Peyer's patch (tissue), 4 donors: ENCODE measurements at regions not wholly inside any gene's neighbourhood (a gene's known extent, or its start where the extent isn't known, plus 50 kb on each side); places are given as distances from the start of the nearest gene placed in this dataset.
"Not testable (repeated sequence)": the region's sequence is repeated elsewhere in the genome, so short reads cannot be mapped to it uniquely, and the experiment has no call there.

Experiments used
- DNase-seq, 3 donors: peaks; one replicate each; pipeline ENCODE4 v3.0.0-alpha.2; 2017 to 2019
- H3K27ac ChIP-seq, 4 donors: fragments of 200-600 bp; sonication (generic); one replicate each; pipeline ENCODE4 v1.5.1; 2016 to 2019
- H3K27me3 ChIP-seq, 2 donors: fragments of 200-600 bp; sonication (generic); one replicate each; pipeline ENCODE4 v1.5.1; 2019
- H3K36me3 ChIP-seq, 3 donors: fragments of 200-600 bp; sonication (generic); one replicate each; pipeline ENCODE4 v1.5.1; 2016 to 2019
- H3K4me1 ChIP-seq, 4 donors: fragments of 200-600 bp; sonication (generic); one replicate each; pipeline ENCODE4 v1.5.1; 2016 to 2019
- H3K4me3 ChIP-seq, 4 donors: fragments of 200-600 bp; sonication (generic); 1 replicate in 3 of 4; 2 replicates in 1 of 4; pipeline ENCODE4 v1.5.1; 2016 to 2019; ENCODE audit warnings: mild to moderate bottlenecking in 1 of 4
- H3K9me3 ChIP-seq, 4 donors: fragments of 200-600 bp; sonication (generic); one replicate each; pipeline ENCODE4 v1.5.1; 2016 to 2019; ENCODE audit warnings: mild to moderate bottlenecking in 1 of 4
- POLR2A ChIP-seq, 2 donors: fragments of 450-650 bp; IDR thresholded peaks; one replicate each; pipeline ENCODE4 v1.5.1; 2017; ENCODE audit warnings: antibody characterized with exemption in 2 of 2, mild to moderate bottlenecking in 2 of 2, moderate library complexity in 2 of 2
- TF ChIP-seq, protein P1 (sequence below), 6 experiments: fragments of 450-650 bp in 4 of 6; fragments of 200-600 bp in 2 of 6; sonication (generic) in 1 of 6; IDR thresholded peaks; one replicate each; pipeline ENCODE4 v1.5.1; 2017 to 2019; ENCODE audit warnings: antibody characterized with exemption in 6 of 6, mild to moderate bottlenecking in 3 of 6, moderate library complexity in 1 of 6

GRCh38 chr2:31770741-31771140 lies 190.0 kb upstream of the SRD5A2 start:
- TF ChIP-seq POLR2A (IDR thresholded peaks at IDR 0.05): no peak
- TF ChIP-seq, protein P1, sequence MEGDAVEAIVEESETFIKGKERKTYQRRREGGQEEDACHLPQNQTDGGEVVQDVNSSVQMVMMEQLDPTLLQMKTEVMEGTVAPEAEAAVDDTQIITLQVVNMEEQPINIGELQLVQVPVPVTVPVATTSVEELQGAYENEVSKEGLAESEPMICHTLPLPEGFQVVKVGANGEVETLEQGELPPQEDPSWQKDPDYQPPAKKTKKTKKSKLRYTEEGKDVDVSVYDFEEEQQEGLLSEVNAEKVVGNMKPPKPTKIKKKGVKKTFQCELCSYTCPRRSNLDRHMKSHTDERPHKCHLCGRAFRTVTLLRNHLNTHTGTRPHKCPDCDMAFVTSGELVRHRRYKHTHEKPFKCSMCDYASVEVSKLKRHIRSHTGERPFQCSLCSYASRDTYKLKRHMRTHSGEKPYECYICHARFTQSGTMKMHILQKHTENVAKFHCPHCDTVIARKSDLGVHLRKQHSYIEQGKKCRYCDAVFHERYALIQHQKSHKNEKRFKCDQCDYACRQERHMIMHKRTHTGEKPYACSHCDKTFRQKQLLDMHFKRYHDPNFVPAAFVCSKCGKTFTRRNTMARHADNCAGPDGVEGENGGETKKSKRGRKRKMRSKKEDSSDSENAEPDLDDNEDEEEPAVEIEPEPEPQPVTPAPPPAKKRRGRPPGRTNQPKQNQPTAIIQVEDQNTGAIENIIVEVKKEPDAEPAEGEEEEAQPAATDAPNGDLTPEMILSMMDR (IDR thresholded peaks at IDR 0.05): no peak
- no peak overlapping the region for H3K27ac ChIP-seq
- H3K4me1 ChIP-seq: no peaks in the 10 kb centered on the region
- no peaks in the 10 kb centered on the region for H3K9me3 ChIP-seq
- no peak for DNase-seq
- no peaks in the 10 kb centered on the region for H3K36me3 ChIP-seq
- H3K4me3 ChIP-seq: no peak overlapping the region
- no peaks in the 10 kb centered on the region for H3K27me3 ChIP-seq

GRCh38 chr2:31765078-31765945 lies 184.6 kb upstream of the SRD5A2 start:
- Histone ChIP-seq H3K4me1 (no peaks in the 10 kb centered on the region), H3K27me3 (no peaks in the 10 kb centered on the region), H3K4me3 (no peak overlapping the region), H3K36me3 (no peaks in the 10 kb centered on the region), H3K27ac (no peak overlapping the region), H3K9me3 (no peaks in the 10 kb centered on the region)
- TF ChIP-seq POLR2A (IDR thresholded peaks at IDR 0.05): no peak
- TF ChIP-seq, protein P1 (IDR thresholded peaks at IDR 0.05): no peak
- DNase-seq: no peak

GRCh38 chr2:31764169-31764568 lies 183.4 kb upstream of the SRD5A2 start:
- H3K4me3 ChIP-seq: no peak overlapping the region
- H3K9me3 ChIP-seq: no peaks in the 10 kb centered on the region
- H3K27ac ChIP-seq: no peak overlapping the region
- H3K36me3 ChIP-seq: no peaks in the 10 kb centered on the region
- TF ChIP-seq, protein P1 (IDR thresholded peaks at IDR 0.05): no peak
- no peak for TF ChIP-seq POLR2A (IDR thresholded peaks at IDR 0.05)
- no peaks in the 10 kb centered on the region for H3K4me1 ChIP-seq
- H3K27me3 ChIP-seq: no peaks in the 10 kb centered on the region
- DNase-seq: no peak

DNA sequence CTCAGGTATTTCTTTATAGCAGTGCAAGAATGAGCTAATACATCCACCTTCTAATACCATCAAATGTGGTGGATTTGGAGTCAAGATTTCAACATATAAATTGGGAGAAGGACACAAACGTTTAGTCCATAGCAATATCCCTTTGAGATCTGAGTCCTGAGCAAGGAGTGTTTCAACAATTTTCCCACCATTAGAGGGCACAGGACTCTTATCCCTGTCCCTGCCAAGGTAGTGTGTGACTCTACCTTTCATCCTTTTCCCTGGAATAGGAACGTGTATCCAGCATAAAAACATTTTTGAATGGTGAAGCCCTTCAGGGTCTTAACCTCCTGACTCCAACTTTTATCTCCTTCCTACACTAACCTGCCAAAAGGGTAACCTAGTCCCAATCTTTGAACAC lies 181.3 kb upstream of the SRD5A2 start:
- Histone ChIP-seq H3K4me3 (no peak overlapping the region), H3K27ac (no peak overlapping the region), H3K27me3 (no peaks in the 10 kb centered on the region), H3K36me3 (no peaks in the 10 kb centered on the region), H3K9me3 (no peaks in the 10 kb centered on the region), H3K4me1 (no peaks in the 10 kb centered on the region)
- no peak for TF ChIP-seq POLR2A (IDR thresholded peaks at IDR 0.05)
- TF ChIP-seq, protein P1 (IDR thresholded peaks at IDR 0.05): peak in 1 of 6 experiments; percentile 3
- DNase-seq: no peak

- not testable (repeated sequence) for DNase-seq, H3K4me1 ChIP-seq, H3K9me3 ChIP-seq, H3K27ac ChIP-seq, H3K4me3 ChIP-seq, H3K36me3 ChIP-seq, H3K27me3 ChIP-seq
Observed at GRCh38 chr2:31757351-31757750, 176.6 kb upstream of the SRD5A2 start.

GRCh38 chr2:31748746-31749145 lies 168.0 kb upstream of the SRD5A2 start:
- not testable (repeated sequence) for H3K36me3 ChIP-seq, H3K27me3 ChIP-seq, H3K4me3 ChIP-seq, H3K9me3 ChIP-seq, H3K4me1 ChIP-seq, H3K27ac ChIP-seq, DNase-seq

DNA sequence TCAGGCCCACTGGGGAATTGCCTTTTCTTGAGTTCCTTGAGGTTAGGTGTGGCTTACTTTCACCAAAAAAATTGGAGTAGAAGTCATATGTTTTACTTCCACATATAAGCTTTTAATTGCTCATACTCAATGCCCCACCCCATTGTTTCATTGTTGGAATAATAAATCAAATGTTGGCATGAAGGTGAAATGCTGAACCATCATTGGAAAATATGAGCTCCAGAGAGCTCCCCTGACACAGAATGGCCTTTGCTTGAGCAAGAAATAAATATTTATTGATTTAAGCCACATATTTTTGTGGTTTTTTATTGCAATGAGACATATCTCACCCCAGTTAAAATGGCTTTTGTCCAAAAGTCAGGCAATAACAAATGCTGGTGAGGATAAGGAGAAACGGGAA lies 167.3 kb upstream of the SRD5A2 start:
- Histone ChIP-seq H3K27me3 (no peaks in the 10 kb centered on the region), H3K36me3 (no peaks in the 10 kb centered on the region), H3K9me3 (peaks cover 0 to 10% (median 3%) of the 10 kb centered on the region in 4 donors), H3K4me3 (no peak overlapping the region), H3K27ac (no peak overlapping the region), H3K4me1 (no peaks in the 10 kb centered on the region)
- TF ChIP-seq POLR2A (IDR thresholded peaks at IDR 0.05): no peak
- TF ChIP-seq, protein P1 (IDR thresholded peaks at IDR 0.05): no peak
- DNase-seq: no peak
